ENCODE measurements at regions not wholly inside any gene's neighbourhood (a gene's known extent, or its start where the extent isn't known, plus 50 kb on each side); places are given as distances from the start of the nearest gene placed in this dataset.
A peak's percentile ranks its signal among the peaks of the same experiment; 100 is the strongest.
"Not testable (repeated sequence)": the region's sequence is repeated elsewhere in the genome, so short reads cannot be mapped to it uniquely, and the experiment has no call there.

- peaks cover 46% of the 10 kb centered on the region for H3K27me3 ChIP-seq (ENCODE audit: low read depth)
- intact Hi-C loops (cut with micrococcal nuclease) = no loop called here
- H3K4me1 ChIP-seq = no peaks in the 10 kb centered on the region
- peak; percentile 9 for DNase-seq
- no peak for TF ChIP-seq CTCF (IDR thresholded peaks at IDR 0.05; ENCODE audit: borderline replicate concordance)
- no peaks in the 10 kb centered on the region for H3K36me3 ChIP-seq
- no peak overlapping the region for H3K27ac ChIP-seq (replicated peaks)
- H3K9me3 ChIP-seq (replicated peaks) = peaks cover 4% of the 10 kb centered on the region
- no peak overlapping the region for H3K4me3 ChIP-seq
Observed at GRCh38 chr14:105883066-105884005, 357.0 kb downstream of the TMEM121 start.

GRCh38 chr14:105884192-105884807 is 357.9 kb downstream of the TMEM121 start:
- H3K9me3 ChIP-seq (replicated peaks); H3K4me1 ChIP-seq; DNase-seq; H3K36me3 ChIP-seq; intact Hi-C loops (cut with micrococcal nuclease); H3K27ac ChIP-seq (replicated peaks); H3K4me3 ChIP-seq: not testable (repeated sequence)
- H3K27me3 ChIP-seq (ENCODE audit: low read depth) = peaks cover 41% of the 10 kb centered on the region

GRCh38 chr14:105884808-105885281 is 358.5 kb downstream of the TMEM121 start:
- Histone ChIP-seq H3K4me1 (no peaks in the 10 kb centered on the region), H3K27me3 (ENCODE audit: low read depth) (peaks cover 40% of the 10 kb centered on the region), H3K9me3 (replicated peaks) (peaks cover 4% of the 10 kb centered on the region), H3K27ac (replicated peaks) (no peak overlapping the region), H3K4me3 (no peak overlapping the region), H3K36me3 (no peaks in the 10 kb centered on the region)
- DNase-seq = no peak
- TF ChIP-seq CTCF (IDR thresholded peaks at IDR 0.05; ENCODE audit: borderline replicate concordance) = no peak
- intact Hi-C loops (cut with micrococcal nuclease) = no loop called here

- Histone ChIP-seq H3K27me3 (ENCODE audit: low read depth) (peaks cover 40% of the 10 kb centered on the region), H3K4me1 (no peaks in the 10 kb centered on the region), H3K27ac (replicated peaks) (no peak overlapping the region), H3K9me3 (replicated peaks) (peaks cover 4% of the 10 kb centered on the region), H3K4me3 (no peak overlapping the region), H3K36me3 (no peaks in the 10 kb centered on the region)
- intact Hi-C loops (cut with micrococcal nuclease) = no loop called here
- TF ChIP-seq CTCF (IDR thresholded peaks at IDR 0.05; ENCODE audit: borderline replicate concordance) = no peak
- DNase-seq = peak; percentile 2
Observed at GRCh38 chr14:105885561-105886320, 359.4 kb downstream of the TMEM121 start.

GRCh38 chr14:105886791-105887191 is 360.4 kb downstream of the TMEM121 start:
- H3K4me3 ChIP-seq; intact Hi-C loops (cut with micrococcal nuclease); H3K9me3 ChIP-seq (replicated peaks); H3K27ac ChIP-seq (replicated peaks); H3K36me3 ChIP-seq; DNase-seq; H3K4me1 ChIP-seq: not testable (repeated sequence)
- H3K27me3 ChIP-seq (ENCODE audit: low read depth) = peaks cover 35% of the 10 kb centered on the region

- intact Hi-C loops (cut with micrococcal nuclease) = no loop called here
- no peaks in the 10 kb centered on the region for H3K36me3 ChIP-seq
- no peak for TF ChIP-seq CTCF (IDR thresholded peaks at IDR 0.05; ENCODE audit: borderline replicate concordance)
- H3K4me3 ChIP-seq = no peak overlapping the region
- H3K4me1 ChIP-seq = no peaks in the 10 kb centered on the region
- H3K27me3 ChIP-seq (ENCODE audit: low read depth) = peaks cover 30% of the 10 kb centered on the region
- H3K27ac ChIP-seq (replicated peaks) = no peak overlapping the region
- peaks cover 4% of the 10 kb centered on the region for H3K9me3 ChIP-seq (replicated peaks)
- DNase-seq = no peak
Observed at GRCh38 chr14:105887692-105888091, 361.3 kb downstream of the TMEM121 start.
